AG09319 (cell line): ENCODE measurements at regions not wholly inside any gene's neighbourhood (a gene's known extent, or its start where the extent isn't known, plus 50 kb on each side); places are given as distances from the start of the nearest gene placed in this dataset.
"Not testable (repeated sequence)": the region's sequence is repeated elsewhere in the genome, so short reads cannot be mapped to it uniquely, and the experiment has no call there.

Experiments
- DNase-seq: peaks from one replicate; pipeline ENCODE4 v3.0.0-alpha.2; 2010; ENCODE audit warnings: low read depth; ENCODE audit errors: extremely low read depth
- CTCF ChIP-seq: IDR thresholded peaks from 2 replicates; pipeline ENCODE4 v1.5.1; 2011; ENCODE audit warnings: low read depth, mild to moderate bottlenecking, inconsistent platforms, low read length, moderate library complexity

DNA sequence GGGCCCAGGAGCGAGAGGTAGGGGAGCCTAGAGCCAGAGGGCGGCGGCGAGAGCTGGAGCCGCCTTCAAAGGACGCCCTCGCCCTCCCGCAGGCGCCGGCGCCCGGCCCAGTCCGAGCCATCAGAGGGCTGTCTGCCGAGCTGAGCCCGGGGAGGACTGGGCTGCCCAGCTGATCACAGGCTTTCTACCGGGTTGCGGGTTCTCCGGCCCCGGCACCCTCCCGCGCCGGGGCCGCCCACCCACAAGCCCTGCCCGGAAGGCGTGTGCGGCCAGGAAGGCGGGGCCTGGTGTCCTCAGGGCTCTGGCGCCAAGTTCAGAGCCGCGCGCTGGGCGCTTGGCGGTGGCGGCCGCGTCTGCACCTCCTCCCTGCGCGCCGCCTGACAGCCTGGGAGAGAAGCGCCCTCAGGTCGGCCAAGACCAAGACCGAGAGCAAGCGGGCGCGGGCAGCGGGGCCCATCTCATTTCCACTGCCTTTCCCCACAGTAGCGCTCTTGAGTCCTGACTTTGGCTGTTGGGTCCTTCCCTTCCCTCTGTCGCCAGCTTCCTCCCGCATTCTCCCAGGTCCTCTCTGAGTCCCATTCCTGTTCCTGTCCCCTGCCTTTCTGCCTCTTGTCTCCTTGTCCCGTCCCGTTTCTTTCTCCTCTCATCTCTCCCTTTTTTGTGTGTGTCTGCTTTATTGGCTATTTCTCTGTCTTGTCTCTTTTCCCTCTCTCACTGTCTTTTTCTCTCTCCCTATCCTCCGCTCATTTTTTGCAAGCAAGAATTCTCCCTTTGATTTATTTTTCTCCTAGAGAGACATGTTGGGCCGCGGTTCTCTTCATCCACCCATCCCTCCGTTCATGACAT lies 60.6 kb upstream of the MSMB start:
- peak; percentile 18 for DNase-seq
- TF ChIP-seq CTCF: no peak; the same call in 1 of the 2 replicates

DNA sequence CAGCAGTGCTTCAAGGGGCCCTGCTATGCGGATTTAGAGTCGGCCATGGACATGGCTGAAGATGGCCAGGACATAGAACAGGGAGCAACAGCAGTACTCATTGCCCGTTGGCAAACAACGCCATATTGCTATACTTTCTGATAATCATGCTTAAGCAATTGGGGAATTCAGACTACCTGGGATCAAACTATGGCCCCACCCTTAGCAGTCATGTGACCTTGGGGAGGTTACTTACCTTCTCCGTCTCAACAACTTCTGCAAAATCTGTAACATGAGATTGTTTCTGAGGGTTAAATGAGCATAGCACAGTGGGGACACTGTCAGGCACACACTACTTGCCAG lies 62.1 kb upstream of the MSMB start:
- DNase-seq: not testable (repeated sequence)

DNA sequence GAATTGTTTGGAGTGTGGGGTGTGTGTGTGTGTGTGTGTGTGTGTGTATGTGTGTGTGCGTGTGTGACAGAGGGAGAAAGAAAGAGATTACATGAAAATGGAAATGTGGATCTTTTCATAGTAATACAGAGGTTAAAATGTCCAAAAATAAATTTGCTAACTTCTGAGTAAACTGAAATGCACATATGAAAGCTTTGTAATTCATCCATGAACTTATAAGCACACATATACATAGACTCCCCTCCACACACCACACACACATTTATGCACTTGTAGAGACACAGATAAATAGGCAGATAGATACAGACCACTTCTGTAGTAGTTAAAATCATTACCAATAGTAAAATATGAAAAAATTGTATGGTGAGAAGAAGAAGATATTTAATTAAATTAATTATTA lies 108.2 kb upstream of the MSMB start:
- not testable (repeated sequence) for DNase-seq

DNA sequence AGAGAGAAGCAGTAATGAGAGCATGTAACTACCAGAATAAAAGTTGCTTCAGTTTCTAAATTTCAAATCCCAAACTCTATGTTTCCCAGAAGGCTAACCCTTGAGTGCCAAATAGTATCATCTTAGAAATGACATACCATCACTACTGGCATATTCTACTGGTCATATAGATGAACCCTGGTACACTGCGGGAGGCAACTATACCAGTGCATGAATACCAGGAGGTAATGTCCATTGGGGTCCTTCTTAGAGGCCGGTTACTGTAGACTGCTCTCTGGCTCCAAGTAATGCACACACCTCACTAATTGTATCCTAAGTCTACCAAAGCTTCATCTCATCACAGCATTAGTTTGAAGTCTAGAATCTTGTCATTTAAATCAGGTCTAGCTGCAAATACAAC lies 108.6 kb upstream of the MSMB start:
- DNase-seq: not testable (repeated sequence)

DNA sequence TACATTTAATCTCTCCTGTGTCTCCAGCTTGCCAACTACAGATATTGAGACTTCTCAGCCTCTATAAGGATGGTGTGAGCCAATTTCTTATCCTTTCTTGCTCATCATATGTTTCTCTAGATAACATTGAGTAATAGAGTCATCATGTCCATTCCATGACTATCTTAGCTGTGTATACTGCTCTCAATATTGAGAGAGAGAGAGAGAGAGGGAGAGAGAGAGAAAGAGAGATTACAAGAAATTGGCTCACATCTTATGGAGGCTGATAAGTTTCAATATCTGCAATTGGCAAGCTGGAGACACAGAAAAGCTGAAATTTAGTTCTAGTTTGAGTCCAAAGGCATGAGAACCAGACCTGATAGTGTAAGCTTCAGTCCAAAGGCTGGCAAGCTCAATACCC lies 110.8 kb upstream of the MSMB start:
- not testable (repeated sequence) for DNase-seq

DNA sequence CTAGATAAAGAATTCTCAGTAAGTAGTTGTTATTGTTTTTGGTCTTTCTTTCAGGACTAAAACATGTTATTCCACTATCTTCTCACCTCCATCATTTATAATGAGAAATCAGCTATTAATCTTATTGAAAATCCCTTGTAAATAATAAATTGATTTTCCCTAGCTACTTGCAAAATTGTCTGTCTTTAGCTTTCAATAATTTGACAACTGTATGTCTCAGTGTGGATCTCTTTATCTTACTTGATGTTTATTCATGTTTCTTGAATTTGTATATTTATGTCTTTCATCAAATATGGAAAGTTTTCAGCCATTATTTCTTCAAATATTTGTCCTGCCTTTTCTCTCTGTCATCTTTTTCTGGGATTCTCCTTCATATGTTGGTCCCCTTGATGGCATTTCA lies 117.1 kb upstream of the ANTXRL start:
- no peak for TF ChIP-seq CTCF
- DNase-seq: no peak

GRCh38 chr10:46170789-46171188 lies 116.0 kb upstream of the ANTXRL start:
- no peak for TF ChIP-seq CTCF
- no peak for DNase-seq

DNA sequence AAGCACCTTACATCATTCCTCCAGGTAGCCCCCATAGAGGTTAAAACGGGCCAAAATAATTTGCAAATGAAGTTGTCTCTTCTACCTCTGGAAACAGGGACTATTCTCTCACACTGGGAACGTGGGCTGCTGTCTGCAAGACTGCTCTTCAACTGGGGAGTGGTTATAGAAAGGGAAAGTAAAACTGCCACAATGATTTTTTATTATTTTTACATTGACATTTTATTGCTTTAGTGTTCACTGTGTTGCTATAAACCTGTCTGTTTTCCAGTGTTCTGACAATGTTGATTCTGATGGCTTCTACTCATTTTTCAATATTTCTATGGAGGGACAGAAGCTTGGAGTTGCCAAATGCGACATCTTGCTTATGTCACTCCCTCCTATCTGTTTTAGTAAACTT lies 115.1 kb upstream of the ANTXRL start:
- no peak for TF ChIP-seq CTCF
- no peak for DNase-seq

- no peak for TF ChIP-seq CTCF
- no peak for DNase-seq
These were observed 111.5 kb upstream of the ANTXRL start for GRCh38 chr10:46175296-46175695.

GRCh38 chr10:46175831-46176230 lies 111.0 kb upstream of the ANTXRL start:
- no peak for DNase-seq
- TF ChIP-seq CTCF: no peak

GRCh38 chr10:46187431-46187830 lies 99.4 kb upstream of the ANTXRL start:
- not testable (repeated sequence) for DNase-seq
